HepG2 (cell line): ENCODE measurements at regions not wholly inside any gene's neighbourhood (a gene's known extent, or its start where the extent isn't known, plus 50 kb on each side); places are given as distances from the start of the nearest gene placed in this dataset.

Experiments
- ATAC-seq: fragments of 200-7000 bp; cut with Tn5 transposase; 3 replicates; pipeline ENCODE4 v1.9.1; 2020; ENCODE audit warnings: mild to moderate bottlenecking, moderate library complexity
- BruUV-seq: library from RNA; stranded (reverse); fragments of 400-500 nt; replicated peaks from 2 replicates; lab custom pipeline; 2021; lab: Mats Ljungman, UMichigan
- CTCF ChIA-PET: fragments of 300-600 bp; formaldehyde crosslinking; extraction: SDS; loops from one replicate; lab custom pipeline; 2021; ENCODE audit warnings: low total read pairs, inconsistent platforms, low intra/inter-chr PET ratio; lab: Yijun Ruan, JAX
- POLR2A ChIA-PET: fragments of 350-600 bp; sonication (Branson Sonifier 250); formaldehyde crosslinking; loops from one replicate; lab custom pipeline; 2020; ENCODE audit warnings: antibody characterized with exemption, inconsistent platforms; lab: Yijun Ruan, JAX
- DNase-seq: peaks from one replicate; pipeline ENCODE4 v3.0.0-alpha.2; 2015; ENCODE audit warnings: low spot score
- FAIRE-seq: peaks from 3 replicates; lab custom pipeline; 2011; peaks lifted over from hg19 to GRCh38; lab: Jason Lieb, UNC
- H2AFZ ChIP-seq: one replicate; pipeline ENCODE4 v1.6.1; 2011; ENCODE audit warnings: low read length, inconsistent platforms
- H3K27ac ChIP-seq: fragments of 300-600 bp; 3 replicates; pipeline ENCODE4 v1.8.0; 2011; ENCODE audit warnings: mixed run types, mild to moderate bottlenecking, mixed read lengths, low read length, inconsistent platforms; ENCODE audit not compliant: insufficient read depth; ENCODE audit errors: extremely low read length
- H3K27me3 ChIP-seq, 2 experiments: fragments of 200-600 bp in 1 of 2; 2 replicates in 1 of 2; 3 replicates in 1 of 2; pipeline versions ENCODE4 v1.6.0 to v1.8.0; 2011; ENCODE audit warnings: low read length in 2 of 2, mild to moderate bottlenecking in 2 of 2, moderate library complexity in 2 of 2, inconsistent platforms in 1 of 2; ENCODE audit not compliant: insufficient read depth in 2 of 2, control insufficient read depth in 1 of 2
- H3K36me3 ChIP-seq, 2 experiments: fragments of 200-600 bp in 1 of 2; replicated peaks in 1 of 2; 2 replicates in 1 of 2; 3 replicates in 1 of 2; pipeline versions ENCODE4 v1.5.1 to v1.8.0; 2011; ENCODE audit warnings: low read length in 2 of 2, inconsistent platforms in 1 of 2; ENCODE audit not compliant: insufficient read depth in 2 of 2, control insufficient read depth in 1 of 2
- H3K4me1 ChIP-seq: 2 replicates; pipeline ENCODE4 v1.5.1; 2012; ENCODE audit warnings: low read length, inconsistent platforms; ENCODE audit not compliant: insufficient read depth
- H3K4me2 ChIP-seq: 2 replicates; pipeline ENCODE4 v1.6.0; 2011; ENCODE audit warnings: low read depth, low read length, inconsistent platforms
- H3K4me3 ChIP-seq, 3 experiments: fragments of 200-600 bp in 1 of 3; sonication (generic), shearing (Covaris generic) in 1 of 3; replicated peaks in 1 of 3; 2 replicates each; pipeline ENCODE4 v1.5.1; 2011 to 2016; ENCODE audit warnings: low read length in 3 of 3, inconsistent platforms in 2 of 3, low read depth in 2 of 3, mild to moderate bottlenecking in 2 of 3, control low read depth in 1 of 3, mixed read lengths in 1 of 3; ENCODE audit not compliant: insufficient read depth in 1 of 3
- H3K79me2 ChIP-seq: one replicate; pipeline ENCODE4 v1.6.1; 2011; ENCODE audit warnings: low read length, inconsistent platforms; ENCODE audit not compliant: insufficient read depth
- H3K9ac ChIP-seq: 2 replicates; pipeline ENCODE4 v1.6.0; 2011; ENCODE audit warnings: mild to moderate bottlenecking, low read depth, low read length, inconsistent platforms; ENCODE audit not compliant: insufficient read depth
- H3K9me3 ChIP-seq: 2 replicates; pipeline ENCODE4 v1.5.1; 2012; ENCODE audit warnings: mild to moderate bottlenecking, low read length
- H4K20me1 ChIP-seq: 2 replicates; pipeline ENCODE4 v1.6.0; 2011; ENCODE audit warnings: inconsistent platforms, mild to moderate bottlenecking, low read length, moderate library complexity; ENCODE audit not compliant: insufficient read depth
- BHLHE40 ChIP-seq: IDR thresholded peaks from 2 replicates; pipeline ENCODE4 v1.6.1; 2011; ENCODE audit warnings: low read length, improper control_type of control experiment
- CHD4 ChIP-seq: fragments of 200-600 bp; sonication (generic); IDR thresholded peaks from 2 replicates; pipeline ENCODE4 v1.7.0; 2017; ENCODE audit warnings: mild to moderate bottlenecking, low read length, borderline replicate concordance
- DR1 ChIP-seq: sonication (generic); formaldehyde crosslinking; IDR thresholded peaks from 2 replicates; pipeline ENCODE4 v1.8.0; 2021; ENCODE audit warnings: mild to moderate bottlenecking, missing genetic modification reagents, inconsistent platforms
- FOXO1 ChIP-seq: sonication (generic); formaldehyde crosslinking; IDR thresholded peaks from 2 replicates; pipeline ENCODE4 v1.4.0; 2020; ENCODE audit warnings: missing genetic modification reagents
- PHB2 ChIP-seq: fragments of 450-650 bp; IDR thresholded peaks from 2 replicates; pipeline ENCODE4 v1.6.1; 2018; ENCODE audit not compliant: partially characterized antibody
- RBM22 ChIP-seq: fragments of 200-400 bp; formaldehyde crosslinking; optimal IDR thresholded peaks from 2 replicates; pipeline ENCODE3; 2017; ENCODE audit warnings: mild to moderate bottlenecking, low read length, moderate library complexity
- REXO4 ChIP-seq: sonication (generic); formaldehyde crosslinking; IDR thresholded peaks from 2 replicates; pipeline ENCODE4 v1.8.0; 2022; ENCODE audit warnings: missing genetic modification reagents, mild to moderate bottlenecking, borderline replicate concordance
- UBTF ChIP-seq: sonication (generic); formaldehyde crosslinking; IDR thresholded peaks from 2 replicates; pipeline ENCODE4 v1.4.0; 2020; ENCODE audit warnings: mild to moderate bottlenecking, missing genetic modification reagents
- ZBTB7A ChIP-seq: sonication (generic); formaldehyde crosslinking; IDR thresholded peaks from 2 replicates; pipeline ENCODE4 v1.8.0; 2022; ENCODE audit warnings: mild to moderate bottlenecking, missing genetic modification reagents
- ZNF24 ChIP-seq: fragments of 450-650 bp; IDR thresholded peaks from 2 replicates; pipeline ENCODE4 v1.6.1; 2017; ENCODE audit warnings: antibody characterized with exemption, mild to moderate bottlenecking
- ZNF253 ChIP-seq: sonication (generic); formaldehyde crosslinking; IDR thresholded peaks from 2 replicates; pipeline ENCODE4 v1.8.0; 2022; ENCODE audit warnings: mild to moderate bottlenecking, missing genetic modification reagents, borderline replicate concordance
- ZNF263 ChIP-seq: sonication (generic); formaldehyde crosslinking; IDR thresholded peaks from 2 replicates; pipeline ENCODE4 v1.4.0; 2020; ENCODE audit warnings: missing genetic modification reagents
- ZNF275 ChIP-seq: sonication (generic); formaldehyde crosslinking; IDR thresholded peaks from 2 replicates; pipeline ENCODE4 v1.8.0; 2022; ENCODE audit warnings: missing genetic modification reagents, mild to moderate bottlenecking, inconsistent platforms, borderline replicate concordance
- ZNF276 ChIP-seq: sonication (generic); formaldehyde crosslinking; IDR thresholded peaks from 2 replicates; pipeline ENCODE4 v1.4.0; 2020; ENCODE audit warnings: mild to moderate bottlenecking, low read depth, missing genetic modification reagents
- ZNF367 ChIP-seq: sonication (generic); formaldehyde crosslinking; IDR thresholded peaks from 2 replicates; pipeline ENCODE4 v1.4.0; 2020; ENCODE audit warnings: missing genetic modification reagents, borderline replicate concordance
- ZNF713 ChIP-seq: sonication (generic); formaldehyde crosslinking; IDR thresholded peaks from 2 replicates; pipeline ENCODE4 v1.4.0; 2020; ENCODE audit warnings: mild to moderate bottlenecking, missing genetic modification reagents
- ZNF737 ChIP-seq: sonication (generic); formaldehyde crosslinking; IDR thresholded peaks from 2 replicates; pipeline ENCODE4 v1.5.0; 2020; ENCODE audit warnings: missing genetic modification reagents, mild to moderate bottlenecking, borderline replicate concordance
- ZNF781 ChIP-seq: sonication (generic); formaldehyde crosslinking; IDR thresholded peaks from 2 replicates; pipeline ENCODE4 v1.5.1; 2020; ENCODE audit warnings: borderline replicate concordance, mild to moderate bottlenecking, missing genetic modification reagents; ENCODE audit errors: not compliant biosample characterization
- WGBS: methylation state at CpG from one replicate; pipeline ENCODE4 v1.1.6; 2017; ENCODE audit warnings: low lambda C conversion rate; 5-methylcytosine and 5-hydroxymethylcytosine counted together
- in situ Hi-C: cut with HindIII; loops from 2 replicates; pipeline ENCODE4 v1.10.0; 2017; ENCODE audit warnings: low pct_unique_long_range_greater_than_20kb; ENCODE audit not compliant: extremely low pct_ligation_motif_present
- intact Hi-C: fragments of 100-400 bp; cut with micrococcal nuclease; formaldehyde crosslinking; loops from one replicate; pipeline ENCODE4 v1.10.0; 2022; ENCODE audit not compliant: unreplicated experiment

GRCh38 chr6:44535446-44535845 is 147.9 kb downstream of the CDC5L start (continued):
- TF ChIP-seq ZNF781 (CRISPR knock-in tag): no peak
- TF ChIP-seq PHB2: no peak

- in situ Hi-C loops: no loop called here
- TF ChIP-seq ZNF737: no peak
- TF ChIP-seq ZNF276: no peak
- TF ChIP-seq DR1 (CRISPR knock-in tag): no peak
- TF ChIP-seq ZBTB7A (CRISPR knock-in tag): no peak
- no peak for TF ChIP-seq ZNF24
- no peak for TF ChIP-seq ZNF253 (CRISPR knock-in tag)
- no peak for TF ChIP-seq REXO4
- TF ChIP-seq RBM22: no peak
- TF ChIP-seq ZNF367: no peak
- no peak for TF ChIP-seq CHD4
- TF ChIP-seq UBTF (CRISPR knock-in tag): no peak
- TF ChIP-seq ZNF713: no peak
- no peak for TF ChIP-seq ZNF275 (CRISPR knock-in tag)
- TF ChIP-seq FOXO1 (CRISPR knock-in tag): no peak
- no peak for TF ChIP-seq BHLHE40
- TF ChIP-seq ZNF263 (CRISPR knock-in tag): no peak
- DNase-seq: no peak
- Histone ChIP-seq H3K27ac (no peak overlapping the region), H3K4me3 (no peak overlapping the region), H3K9ac (no peak overlapping the region), H4K20me1 (no peaks in the 10 kb centered on the region), H2AFZ (no peak overlapping the region), H3K36me3 (no peaks in the 10 kb centered on the region), H3K9me3 (no peaks in the 10 kb centered on the region), H3K4me2 (no peak overlapping the region), H3K4me1 (no peaks in the 10 kb centered on the region), H3K27me3 (peaks cover 9 to 62% of the 10 kb centered on the region in 2 experiments), H3K79me2 (no peaks in the 10 kb centered on the region)
- intact Hi-C loops: no loop called here
- ChIA-PET CTCF (no interaction called here), POLR2A (no interaction called here)
- no peak for FAIRE-seq
- 4% methylated on average over 4 of the region's 4 CpGs for WGBS
- no TSS peak for BruUV-seq
- no peak for ATAC-seq
Observed at GRCh38 chr6:44535967-44536366, 148.5 kb downstream of the CDC5L start.
